ENCODE measurements at regions not wholly inside any gene's neighbourhood (a gene's known extent, or its start where the extent isn't known, plus 50 kb on each side); places are given as distances from the start of the nearest gene placed in this dataset.

DNA sequence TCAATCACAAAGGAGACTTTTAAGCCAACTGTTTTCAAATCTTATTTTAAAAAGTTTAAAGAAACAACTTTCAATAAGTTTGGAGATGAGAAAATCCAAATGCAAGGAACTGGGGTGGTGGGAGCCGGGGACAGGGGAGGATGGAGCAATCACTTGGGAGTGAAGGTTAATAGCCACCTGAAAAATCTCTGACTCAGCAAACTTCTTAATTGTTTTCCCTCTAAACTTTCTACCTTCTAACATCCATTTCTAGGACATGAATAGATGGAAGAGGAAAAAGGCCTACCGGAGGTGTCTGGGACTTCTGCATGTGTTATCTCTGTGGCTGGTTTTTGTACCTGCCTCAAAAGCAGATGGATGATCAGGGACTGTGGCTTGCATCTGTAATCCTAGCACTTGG lies 360.6 kb downstream of the OSTF1 start:
- H2AFZ ChIP-seq (ENCODE audit: low read depth, low read length) = no peak overlapping the region
- H3K4me2 ChIP-seq (ENCODE audit: low read length) = no peak overlapping the region
- H4K20me1 ChIP-seq (ENCODE audit: insufficient read depth) = no peaks in the 10 kb centered on the region
- no peaks in the 10 kb centered on the region for H3K79me2 ChIP-seq (replicated peaks; ENCODE audit: insufficient read depth, low read length)
- H3F3A ChIP-seq (ENCODE audit: insufficient read depth, low read length, poor library complexity, severe bottlenecking) = no peaks in the 10 kb centered on the region
- no peaks in the 10 kb centered on the region for H3K9me2 ChIP-seq (ENCODE audit: insufficient read depth, low read length)
- no peaks in the 10 kb centered on the region for H3K27me3 ChIP-seq (ENCODE audit: insufficient read depth, low read depth, low read length)
- no peak overlapping the region for H3K27ac ChIP-seq (ENCODE audit: low read length)
- no peak overlapping the region for H3K4me3 ChIP-seq (ENCODE audit: low read length)
- H3K9ac ChIP-seq (ENCODE audit: low read length) = no peak overlapping the region
- no peaks in the 10 kb centered on the region for H3K9me3 ChIP-seq (ENCODE audit: low read length)
- no peaks in the 10 kb centered on the region for H3K36me3 ChIP-seq (ENCODE audit: insufficient read depth, low read length)
- TF ChIP-seq, protein P1, sequence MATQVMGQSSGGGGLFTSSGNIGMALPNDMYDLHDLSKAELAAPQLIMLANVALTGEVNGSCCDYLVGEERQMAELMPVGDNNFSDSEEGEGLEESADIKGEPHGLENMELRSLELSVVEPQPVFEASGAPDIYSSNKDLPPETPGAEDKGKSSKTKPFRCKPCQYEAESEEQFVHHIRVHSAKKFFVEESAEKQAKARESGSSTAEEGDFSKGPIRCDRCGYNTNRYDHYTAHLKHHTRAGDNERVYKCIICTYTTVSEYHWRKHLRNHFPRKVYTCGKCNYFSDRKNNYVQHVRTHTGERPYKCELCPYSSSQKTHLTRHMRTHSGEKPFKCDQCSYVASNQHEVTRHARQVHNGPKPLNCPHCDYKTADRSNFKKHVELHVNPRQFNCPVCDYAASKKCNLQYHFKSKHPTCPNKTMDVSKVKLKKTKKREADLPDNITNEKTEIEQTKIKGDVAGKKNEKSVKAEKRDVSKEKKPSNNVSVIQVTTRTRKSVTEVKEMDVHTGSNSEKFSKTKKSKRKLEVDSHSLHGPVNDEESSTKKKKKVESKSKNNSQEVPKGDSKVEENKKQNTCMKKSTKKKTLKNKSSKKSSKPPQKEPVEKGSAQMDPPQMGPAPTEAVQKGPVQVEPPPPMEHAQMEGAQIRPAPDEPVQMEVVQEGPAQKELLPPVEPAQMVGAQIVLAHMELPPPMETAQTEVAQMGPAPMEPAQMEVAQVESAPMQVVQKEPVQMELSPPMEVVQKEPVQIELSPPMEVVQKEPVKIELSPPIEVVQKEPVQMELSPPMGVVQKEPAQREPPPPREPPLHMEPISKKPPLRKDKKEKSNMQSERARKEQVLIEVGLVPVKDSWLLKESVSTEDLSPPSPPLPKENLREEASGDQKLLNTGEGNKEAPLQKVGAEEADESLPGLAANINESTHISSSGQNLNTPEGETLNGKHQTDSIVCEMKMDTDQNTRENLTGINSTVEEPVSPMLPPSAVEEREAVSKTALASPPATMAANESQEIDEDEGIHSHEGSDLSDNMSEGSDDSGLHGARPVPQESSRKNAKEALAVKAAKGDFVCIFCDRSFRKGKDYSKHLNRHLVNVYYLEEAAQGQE (IDR thresholded peaks at IDR 0.05; ENCODE audit: borderline replicate concordance) = no peak
- TF ChIP-seq TAF1 (IDR thresholded peaks at IDR 0.05; ENCODE audit: low read depth) (no peak), EP300 (conservative IDR thresholded peaks at IDR 0.05; ENCODE audit: poor library complexity, severe bottlenecking) (no peak), MXI1 (conservative IDR thresholded peaks at IDR 0.05; ENCODE audit: poor library complexity, severe bottlenecking) (no peak), POLR2AphosphoS5 (IDR thresholded peaks at IDR 0.05) (no peak), EZH2 (IDR thresholded peaks at IDR 0.05; ENCODE audit: borderline replicate concordance, insufficient read depth, low read length, poor library complexity, severe bottlenecking) (no peak), RAD21 (conservative IDR thresholded peaks at IDR 0.05) (no peak), SMC3 (conservative IDR thresholded peaks at IDR 0.05; ENCODE audit: poor library complexity) (no peak)
- TF ChIP-seq, protein P2, sequence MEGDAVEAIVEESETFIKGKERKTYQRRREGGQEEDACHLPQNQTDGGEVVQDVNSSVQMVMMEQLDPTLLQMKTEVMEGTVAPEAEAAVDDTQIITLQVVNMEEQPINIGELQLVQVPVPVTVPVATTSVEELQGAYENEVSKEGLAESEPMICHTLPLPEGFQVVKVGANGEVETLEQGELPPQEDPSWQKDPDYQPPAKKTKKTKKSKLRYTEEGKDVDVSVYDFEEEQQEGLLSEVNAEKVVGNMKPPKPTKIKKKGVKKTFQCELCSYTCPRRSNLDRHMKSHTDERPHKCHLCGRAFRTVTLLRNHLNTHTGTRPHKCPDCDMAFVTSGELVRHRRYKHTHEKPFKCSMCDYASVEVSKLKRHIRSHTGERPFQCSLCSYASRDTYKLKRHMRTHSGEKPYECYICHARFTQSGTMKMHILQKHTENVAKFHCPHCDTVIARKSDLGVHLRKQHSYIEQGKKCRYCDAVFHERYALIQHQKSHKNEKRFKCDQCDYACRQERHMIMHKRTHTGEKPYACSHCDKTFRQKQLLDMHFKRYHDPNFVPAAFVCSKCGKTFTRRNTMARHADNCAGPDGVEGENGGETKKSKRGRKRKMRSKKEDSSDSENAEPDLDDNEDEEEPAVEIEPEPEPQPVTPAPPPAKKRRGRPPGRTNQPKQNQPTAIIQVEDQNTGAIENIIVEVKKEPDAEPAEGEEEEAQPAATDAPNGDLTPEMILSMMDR (IDR thresholded peaks at IDR 0.05; ENCODE audit: poor library complexity, severe bottlenecking) = no peak

DNA sequence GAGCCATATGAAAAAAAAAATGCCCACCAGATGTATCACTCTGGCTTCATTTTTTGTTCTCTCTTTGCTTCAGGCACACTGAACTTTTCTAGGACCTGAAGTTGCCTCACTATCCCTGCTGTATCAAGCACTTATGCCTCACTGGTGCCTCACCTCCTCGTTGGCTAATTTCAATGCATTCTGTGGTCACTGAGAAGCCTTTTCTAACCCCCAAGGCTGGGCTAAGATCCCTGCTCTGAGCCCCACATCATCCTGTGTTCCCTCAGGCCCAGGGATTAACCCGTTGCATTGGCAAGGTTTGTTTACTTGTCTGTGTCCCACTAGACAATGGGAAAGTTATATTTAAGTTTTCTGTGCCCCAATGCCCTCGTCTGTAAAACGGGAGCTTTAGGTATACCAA lies 362.7 kb downstream of the OSTF1 start:
- H2AFZ ChIP-seq (ENCODE audit: low read depth, low read length) = no peak overlapping the region
- TF ChIP-seq, protein P2 (IDR thresholded peaks at IDR 0.05; ENCODE audit: poor library complexity, severe bottlenecking) = no peak
- TF ChIP-seq EP300 (conservative IDR thresholded peaks at IDR 0.05; ENCODE audit: poor library complexity, severe bottlenecking) (no peak), EZH2 (IDR thresholded peaks at IDR 0.05; ENCODE audit: borderline replicate concordance, insufficient read depth, low read length, poor library complexity, severe bottlenecking) (no peak), POLR2AphosphoS5 (IDR thresholded peaks at IDR 0.05) (no peak)
- H3K9me2 ChIP-seq (ENCODE audit: insufficient read depth, low read length) = no peaks in the 10 kb centered on the region
- H3K79me2 ChIP-seq (replicated peaks; ENCODE audit: insufficient read depth, low read length) = no peaks in the 10 kb centered on the region
- H3K27me3 ChIP-seq (ENCODE audit: insufficient read depth, low read depth, low read length) = no peaks in the 10 kb centered on the region
- H3F3A ChIP-seq (ENCODE audit: insufficient read depth, low read length, poor library complexity, severe bottlenecking) = no peaks in the 10 kb centered on the region
- H4K20me1 ChIP-seq (ENCODE audit: insufficient read depth) = no peaks in the 10 kb centered on the region
- H3K27ac ChIP-seq (ENCODE audit: low read length) = no peak overlapping the region
- no peak overlapping the region for H3K4me3 ChIP-seq (ENCODE audit: low read length)
- no peaks in the 10 kb centered on the region for H3K36me3 ChIP-seq (ENCODE audit: insufficient read depth, low read length)
- no peak overlapping the region for H3K9ac ChIP-seq (ENCODE audit: low read length)
- no peak overlapping the region for H3K4me2 ChIP-seq (ENCODE audit: low read length)
- H3K9me3 ChIP-seq (ENCODE audit: low read length) = no peaks in the 10 kb centered on the region
